ENCODE measurements at regions not wholly inside any gene's neighbourhood (a gene's known extent, or its start where the extent isn't known, plus 50 kb on each side); places are given as distances from the start of the nearest gene placed in this dataset.

DNA sequence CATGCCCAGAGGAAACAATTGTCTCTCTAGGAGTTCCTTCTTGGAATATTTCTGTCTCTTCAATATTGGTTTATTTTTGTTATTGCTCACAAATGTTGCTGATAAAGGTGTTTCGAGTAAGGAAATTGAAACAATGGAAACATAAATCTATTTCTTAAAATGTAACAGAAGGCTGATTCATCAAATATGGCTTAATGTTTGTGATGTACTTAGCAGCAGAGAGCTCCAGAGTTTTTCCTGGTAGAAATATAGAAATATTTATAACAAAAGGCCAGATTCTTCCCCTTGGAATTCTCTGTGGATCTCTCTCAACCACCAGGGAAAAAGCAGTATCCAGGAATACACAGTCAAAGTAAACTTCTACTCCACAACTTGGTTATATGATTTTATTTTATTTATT, 149.2 kb upstream of the LRIG3 start:
- TF ChIP-seq POLR2AphosphoS5 (IDR thresholded peaks at IDR 0.05) = no peak
- no peak for TF ChIP-seq CTCF (IDR thresholded peaks at IDR 0.05)

Data from stomach (tissue), 4 donors.